ENCODE measurements at regions not wholly inside any gene's neighbourhood (a gene's known extent, or its start where the extent isn't known, plus 50 kb on each side); places are given as distances from the start of the nearest gene placed in this dataset.

DNA sequence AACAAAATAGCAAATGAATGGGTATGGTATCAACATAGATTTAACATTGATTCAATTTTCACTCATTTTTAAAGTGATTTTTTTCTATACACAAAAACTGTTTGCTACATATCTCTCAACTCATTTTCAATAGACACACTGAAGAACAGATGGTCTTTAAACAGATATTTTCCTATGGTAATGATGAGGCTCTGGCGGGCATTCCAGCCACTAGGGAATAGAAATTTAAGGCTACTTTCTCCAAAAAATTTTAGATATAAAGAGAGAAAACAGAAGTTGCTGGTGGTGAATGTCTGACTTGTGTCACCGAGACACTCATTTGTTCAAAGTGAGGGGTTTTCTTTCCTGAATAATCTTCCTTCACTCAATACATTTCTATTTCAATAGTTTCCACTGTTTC is 693.0 kb downstream of the ETS1 start:
- no peaks in the 10 kb centered on the region for H4K20me1 ChIP-seq (ENCODE audit: control insufficient read depth, insufficient read depth)
- 15% methylated on average over 2 of the region's 2 CpGs for WGBS (ENCODE audit: insufficient coverage, insufficient replicate concordance, low lambda C conversion rate, missing lambda C conversion rate)
- H3K79me2 ChIP-seq (ENCODE audit: control insufficient read depth, insufficient read depth, low read length), result no peaks in the 10 kb centered on the region
- no peak overlapping the region for H2AFZ ChIP-seq (ENCODE audit: control insufficient read depth, low read depth, low read length)
- intact Hi-C loops (cut with micrococcal nuclease; ENCODE audit: unreplicated experiment), result no loop called here
- RAD21 ChIA-PET (ENCODE audit: unreplicated experiment), result no interaction called here
- POLR2A ChIA-PET, result no interaction called here
- DNase-seq (ENCODE audit: low read depth, low spot score), result no peak
- H3K4me1 ChIP-seq (ENCODE audit: control insufficient read depth, insufficient read depth, low read length), result no peaks in the 10 kb centered on the region
- H3K27ac ChIP-seq (ENCODE audit: control insufficient read depth, insufficient read depth), result no peak overlapping the region
- SMC1A ChIA-PET (ENCODE audit: uncharacterized antibody, unreplicated experiment), result no interaction called here
- no peak overlapping the region for H3K4me3 ChIP-seq
- no peaks in the 10 kb centered on the region for H3K9me3 ChIP-seq (replicated peaks; ENCODE audit: control insufficient read depth, insufficient read depth, low read length)
- no TSS peak for BruUV-seq (replicated peaks)
- H3K9ac ChIP-seq (ENCODE audit: control insufficient read depth, insufficient read depth, low read length), result no peak overlapping the region
- CTCF ChIA-PET, result interaction anchor here (0.7 kb wide), 1 partner anchor 200 kb away, joined by 3 read pairs; no protein-coding TSS in a partner anchor
- no peak for FAIRE-seq
- H3K4me2 ChIP-seq (ENCODE audit: control insufficient read depth, insufficient read depth), result no peak overlapping the region
- H3K27me3 ChIP-seq (replicated peaks in 1 of 2; ENCODE audit: control insufficient read depth in 2 of 2, insufficient read depth in 2 of 2, low read length in 1 of 2), result no peaks in the 10 kb centered on the region
- H3K36me3 ChIP-seq (ENCODE audit: control insufficient read depth in 2 of 2, insufficient read depth in 2 of 2, low read length in 1 of 2), result no peaks in the 10 kb centered on the region
- in situ Hi-C loops (cut with MboI), result no loop called here
- no peak for ATAC-seq
- TF ChIP-seq BCLAF1 (IDR thresholded peaks at IDR 0.05) (no peak), NFXL1 (IDR thresholded peaks at IDR 0.05; ENCODE audit: borderline replicate concordance) (no peak), SIN3A (IDR thresholded peaks at IDR 0.05; ENCODE audit: low read depth, low read length) (no peak), BHLHE40 (IDR thresholded peaks at IDR 0.05; ENCODE audit: borderline replicate concordance in 1 of 2, low read depth in 2 of 2, low read length in 1 of 2) (no peak), JUNB (IDR thresholded peaks at IDR 0.05) (no peak), CHD1 (IDR thresholded peaks at IDR 0.05; ENCODE audit: low read depth, low read length) (no peak), SUZ12 (IDR thresholded peaks at IDR 0.05; ENCODE audit: unreplicated experiment) (no peak), PAX8 (IDR thresholded peaks at IDR 0.05) (no peak), SMC3 (IDR thresholded peaks at IDR 0.05; ENCODE audit: borderline replicate concordance, low read length) (no peak), RCOR1 (conservative IDR thresholded peaks at IDR 0.05; ENCODE audit: low read depth, low read length) (no peak), ATF7 (IDR thresholded peaks at IDR 0.05; ENCODE audit: low read depth) (no peak), E4F1 (IDR thresholded peaks at IDR 0.05; ENCODE audit: borderline replicate concordance, partially characterized antibody) (no peak), SMARCA5 (IDR thresholded peaks at IDR 0.05) (no peak), MXI1 (IDR thresholded peaks at IDR 0.05; ENCODE audit: low read depth, low read length) (no peak), SMAD5 (IDR thresholded peaks at IDR 0.05; ENCODE audit: low read depth) (no peak)
- TF ChIP-seq, protein P1, sequence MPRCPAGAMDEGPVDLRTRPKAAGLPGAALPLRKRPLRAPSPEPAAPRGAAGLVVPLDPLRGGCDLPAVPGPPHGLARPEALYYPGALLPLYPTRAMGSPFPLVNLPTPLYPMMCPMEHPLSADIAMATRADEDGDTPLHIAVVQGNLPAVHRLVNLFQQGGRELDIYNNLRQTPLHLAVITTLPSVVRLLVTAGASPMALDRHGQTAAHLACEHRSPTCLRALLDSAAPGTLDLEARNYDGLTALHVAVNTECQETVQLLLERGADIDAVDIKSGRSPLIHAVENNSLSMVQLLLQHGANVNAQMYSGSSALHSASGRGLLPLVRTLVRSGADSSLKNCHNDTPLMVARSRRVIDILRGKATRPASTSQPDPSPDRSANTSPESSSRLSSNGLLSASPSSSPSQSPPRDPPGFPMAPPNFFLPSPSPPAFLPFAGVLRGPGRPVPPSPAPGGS (IDR thresholded peaks at IDR 0.05; ENCODE audit: borderline replicate concordance, insufficient read depth, low read depth, low read length, poor library complexity, severe bottlenecking), result no peak
- TF ChIP-seq, protein P2, sequence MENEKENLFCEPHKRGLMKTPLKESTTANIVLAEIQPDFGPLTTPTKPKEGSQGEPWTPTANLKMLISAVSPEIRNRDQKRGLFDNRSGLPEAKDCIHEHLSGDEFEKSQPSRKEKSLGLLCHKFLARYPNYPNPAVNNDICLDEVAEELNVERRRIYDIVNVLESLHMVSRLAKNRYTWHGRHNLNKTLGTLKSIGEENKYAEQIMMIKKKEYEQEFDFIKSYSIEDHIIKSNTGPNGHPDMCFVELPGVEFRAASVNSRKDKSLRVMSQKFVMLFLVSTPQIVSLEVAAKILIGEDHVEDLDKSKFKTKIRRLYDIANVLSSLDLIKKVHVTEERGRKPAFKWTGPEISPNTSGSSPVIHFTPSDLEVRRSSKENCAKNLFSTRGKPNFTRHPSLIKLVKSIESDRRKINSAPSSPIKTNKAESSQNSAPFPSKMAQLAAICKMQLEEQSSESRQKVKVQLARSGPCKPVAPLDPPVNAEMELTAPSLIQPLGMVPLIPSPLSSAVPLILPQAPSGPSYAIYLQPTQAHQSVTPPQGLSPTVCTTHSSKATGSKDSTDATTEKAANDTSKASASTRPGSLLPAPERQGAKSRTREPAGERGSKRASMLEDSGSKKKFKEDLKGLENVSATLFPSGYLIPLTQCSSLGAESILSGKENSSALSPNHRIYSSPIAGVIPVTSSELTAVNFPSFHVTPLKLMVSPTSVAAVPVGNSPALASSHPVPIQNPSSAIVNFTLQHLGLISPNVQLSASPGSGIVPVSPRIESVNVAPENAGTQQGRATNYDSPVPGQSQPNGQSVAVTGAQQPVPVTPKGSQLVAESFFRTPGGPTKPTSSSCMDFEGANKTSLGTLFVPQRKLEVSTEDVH (IDR thresholded peaks at IDR 0.05; ENCODE audit: low read depth, partially characterized antibody), result no peak

Measured in GM12878 (cell line).